HG02870 (cell line): ENCODE measurements at regions not wholly inside any gene's neighbourhood (a gene's known extent, or its start where the extent isn't known, plus 50 kb on each side); places are given as distances from the start of the nearest gene placed in this dataset.

Source experiments
- ATAC-seq: cut with Tn5 transposase; IDR thresholded peaks from one replicate; pipeline ENCODE4 v1.9.1; 2021; ENCODE audit warnings: mild to moderate bottlenecking, moderate library complexity; ENCODE audit not compliant: unreplicated experiment

DNA sequence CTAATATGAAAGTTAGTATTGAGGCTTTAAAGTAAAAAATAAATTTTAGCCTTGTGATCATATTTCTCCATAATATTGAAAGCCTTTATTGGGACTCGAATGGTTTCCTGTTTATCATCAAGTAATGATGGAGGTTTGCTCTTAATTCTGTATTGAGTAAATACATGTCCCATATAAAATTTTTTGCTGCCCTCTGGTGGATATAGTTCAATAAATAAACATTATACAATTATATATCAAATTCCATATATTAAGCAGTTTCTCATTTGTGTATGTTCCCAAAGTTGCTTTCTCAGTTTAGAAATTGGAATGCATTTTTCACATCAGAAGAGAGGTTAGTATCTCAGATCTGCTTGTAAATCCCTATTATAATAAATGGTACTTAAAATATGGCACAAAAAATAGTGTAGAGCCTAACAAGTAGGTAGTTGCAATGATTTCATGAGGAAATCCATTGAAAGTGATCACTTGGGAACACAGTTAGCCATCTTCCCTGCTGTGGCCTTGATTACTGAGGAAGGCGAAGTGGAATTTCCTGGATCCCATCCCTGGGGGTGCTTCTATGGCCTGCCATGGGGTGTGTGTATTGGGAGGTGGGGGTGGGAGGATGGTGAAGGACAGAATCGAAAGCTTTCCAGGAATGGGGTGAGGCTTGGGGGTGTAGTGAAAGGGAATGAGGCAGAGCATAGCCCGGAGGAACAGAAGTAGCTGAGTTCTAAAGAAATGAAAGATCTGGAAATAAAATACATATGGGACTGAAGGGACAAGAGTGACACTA lies 84.1 kb upstream of the C21orf91 start:
- no peak for ATAC-seq

DNA sequence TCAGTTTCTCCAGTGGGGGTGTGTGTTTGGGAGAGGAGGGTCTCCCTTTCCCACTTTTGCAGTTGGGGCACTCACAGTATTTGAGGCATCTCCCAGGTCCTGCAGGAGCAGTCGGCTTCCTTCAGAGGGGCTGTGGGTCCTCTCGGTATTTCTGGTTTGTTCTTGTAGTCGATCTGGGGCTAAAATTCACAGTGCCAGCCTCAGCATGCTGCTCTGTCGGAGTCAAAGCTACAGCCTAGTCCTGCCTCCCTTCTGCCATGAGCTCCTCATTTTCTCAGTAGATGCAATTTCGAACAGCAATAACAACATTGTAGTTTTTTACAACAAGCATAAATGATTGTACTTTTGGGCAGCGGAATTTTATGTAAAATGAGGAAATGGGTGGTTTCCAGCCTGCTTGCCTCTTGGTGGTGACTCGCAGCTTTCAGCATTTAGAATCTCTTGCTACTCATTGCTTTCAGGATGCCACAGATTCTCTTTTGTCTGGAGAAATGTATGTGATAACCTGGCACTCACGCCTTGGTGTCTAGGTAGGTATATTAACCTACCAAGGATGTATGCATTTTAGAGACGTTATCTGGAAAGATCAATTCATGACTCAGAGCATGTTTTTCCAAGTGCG lies 82.4 kb upstream of the C21orf91 start:
- ATAC-seq, result peak; percentile 54

DNA sequence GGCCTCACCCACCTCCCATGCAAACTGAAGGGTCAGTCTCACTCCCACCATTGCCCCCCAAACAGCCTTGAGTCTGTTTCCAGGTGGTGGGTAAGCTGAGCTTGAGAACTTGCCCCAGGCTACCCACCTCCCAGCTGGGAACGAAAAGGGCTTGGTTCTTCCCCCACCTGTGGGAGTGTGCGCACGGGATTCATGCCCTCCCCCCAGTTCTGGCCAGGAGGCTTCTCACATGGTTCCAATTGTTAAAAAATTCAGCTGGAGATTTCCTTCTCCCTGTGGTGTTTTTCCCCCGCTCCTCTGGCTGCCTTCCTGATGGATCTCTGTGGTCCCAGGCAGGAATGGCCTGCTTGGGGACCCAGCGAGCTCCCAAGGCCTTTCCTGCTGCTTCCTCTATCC lies 81.8 kb upstream of the C21orf91 start:
- ATAC-seq, result no peak

GRCh38 chr21:17900281-17900989 lies 81.3 kb upstream of the C21orf91 start:
- ATAC-seq, result no peak

GRCh38 chr21:17889171-17889570 lies 70.0 kb upstream of the C21orf91 start:
- no peak for ATAC-seq

GRCh38 chr21:17869115-17869514 lies 50.0 kb upstream of the C21orf91 start:
- ATAC-seq, result no peak
